ENCODE measurements at regions not wholly inside any gene's neighbourhood (a gene's known extent, or its start where the extent isn't known, plus 50 kb on each side); places are given as distances from the start of the nearest gene placed in this dataset.
A peak's percentile ranks its signal among the peaks of the same experiment; 100 is the strongest.

- TF ChIP-seq ZFX (IDR thresholded peaks at IDR 0.05; ENCODE audit: borderline replicate concordance) (no peak), CTCF (IDR thresholded peaks at IDR 0.05) (no peak)
- no peak overlapping the region for H3K27ac ChIP-seq
These were observed 495.8 kb upstream of the POU3F3 start for GRCh38 chr2:104358122-104358521.

GRCh38 chr2:104361414-104361813 lies 492.5 kb upstream of the POU3F3 start:
- H3K27ac ChIP-seq = no peak overlapping the region
- TF ChIP-seq ZFX (IDR thresholded peaks at IDR 0.05; ENCODE audit: borderline replicate concordance) (no peak), CTCF (IDR thresholded peaks at IDR 0.05) (no peak)

- no peak overlapping the region for H3K27ac ChIP-seq
- TF ChIP-seq CTCF (IDR thresholded peaks at IDR 0.05) (peak; percentile 28), ZFX (IDR thresholded peaks at IDR 0.05; ENCODE audit: borderline replicate concordance) (no peak)
These were observed 485.8 kb upstream of the POU3F3 start for GRCh38 chr2:104368089-104368488.

GRCh38 chr2:104371087-104371781 lies 482.7 kb upstream of the POU3F3 start:
- TF ChIP-seq ZFX (IDR thresholded peaks at IDR 0.05; ENCODE audit: borderline replicate concordance) (no peak), CTCF (IDR thresholded peaks at IDR 0.05) (no peak)
- H3K27ac ChIP-seq = no peak overlapping the region

- TF ChIP-seq ZFX (IDR thresholded peaks at IDR 0.05; ENCODE audit: borderline replicate concordance) (no peak), CTCF (IDR thresholded peaks at IDR 0.05) (no peak)
- H3K27ac ChIP-seq = no peak overlapping the region
These were observed 478.7 kb upstream of the POU3F3 start for GRCh38 chr2:104375206-104375605.

- TF ChIP-seq ZFX (IDR thresholded peaks at IDR 0.05; ENCODE audit: borderline replicate concordance) (no peak), CTCF (IDR thresholded peaks at IDR 0.05) (no peak)
- no peak overlapping the region for H3K27ac ChIP-seq
These were observed 475.0 kb upstream of the POU3F3 start for GRCh38 chr2:104378853-104379374.

- H3K27ac ChIP-seq = no peak overlapping the region
- TF ChIP-seq CTCF (IDR thresholded peaks at IDR 0.05) = no peak
- TF ChIP-seq ZFX (IDR thresholded peaks at IDR 0.05; ENCODE audit: borderline replicate concordance) = no peak
These were observed 469.0 kb upstream of the POU3F3 start for GRCh38 chr2:104384961-104385360.

Measured in 22Rv1 (cell line).